ENCODE measurements at regions not wholly inside any gene's neighbourhood (a gene's known extent, or its start where the extent isn't known, plus 50 kb on each side); places are given as distances from the start of the nearest gene placed in this dataset.

DNA sequence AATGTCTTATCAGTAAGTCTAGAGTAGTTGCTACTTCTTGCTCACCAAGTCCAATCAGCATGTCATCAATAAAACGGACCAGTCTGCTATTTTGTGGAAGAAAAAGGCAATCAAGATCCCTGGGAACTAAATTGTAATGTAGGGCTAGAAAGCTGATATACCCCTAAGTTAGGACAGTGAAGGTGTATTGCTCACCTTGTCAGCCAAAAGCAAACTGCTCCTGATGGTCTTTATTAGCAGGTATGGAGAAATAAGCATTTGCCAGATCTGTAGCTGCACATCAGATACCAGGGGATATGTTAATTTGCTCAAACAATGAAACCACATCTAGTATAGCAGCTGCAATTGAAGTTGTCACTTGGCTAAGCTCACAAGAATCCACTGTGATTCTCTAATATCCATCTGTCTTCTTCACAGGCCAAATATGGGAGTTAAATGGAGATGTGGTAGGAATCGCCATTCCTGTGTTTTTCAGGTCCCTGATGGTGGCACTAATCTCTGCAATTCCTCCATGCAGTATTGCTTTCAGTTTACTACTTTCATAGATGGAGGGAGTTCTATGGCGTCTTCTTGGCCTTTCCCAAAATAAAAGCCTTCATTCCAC lies 75.0 kb downstream of the TMEM237 start:
- H3K27me3 ChIP-seq (replicated peaks in 2 of 5; ENCODE audit: control insufficient read depth in 4 of 5, insufficient read depth in 5 of 5, low read length in 4 of 5), result no peaks in the 10 kb centered on the region
- no peaks in the 10 kb centered on the region for H3K36me3 ChIP-seq (ENCODE audit: control insufficient read depth in 4 of 4, insufficient read depth in 4 of 4, low read length in 3 of 4)
- H3K27ac ChIP-seq (ENCODE audit: insufficient read depth in 1 of 2, low read depth in 1 of 2, low read length in 2 of 2, poor library complexity in 1 of 2, severe bottlenecking in 2 of 2), result no peak overlapping the region
- ChIA-PET CTCF (no interaction called here), POLR2A (no interaction called here)
- 100% methylated on average over 2 of the region's 3 CpGs for whole genome bisulfite sequencing (ENCODE audit: insufficient coverage)
- H3K4me3 ChIP-seq (ENCODE audit: control insufficient read depth in 1 of 7, extremely low read depth in 1 of 7, insufficient read depth in 4 of 7, low read depth in 2 of 7, low read length in 6 of 7), result no peak overlapping the region
- no peaks in the 10 kb centered on the region for H3K4me1 ChIP-seq (ENCODE audit: control extremely low read depth in 1 of 4, control insufficient read depth in 4 of 4, insufficient read depth in 4 of 4, low read length in 3 of 4)
- H3K9me3 ChIP-seq (ENCODE audit: control extremely low read depth in 1 of 5, control insufficient read depth in 4 of 5, insufficient read depth in 2 of 5, low read depth in 1 of 5, low read length in 4 of 5), result no peaks in the 10 kb centered on the region
- DNase-seq, result no peak

DNA sequence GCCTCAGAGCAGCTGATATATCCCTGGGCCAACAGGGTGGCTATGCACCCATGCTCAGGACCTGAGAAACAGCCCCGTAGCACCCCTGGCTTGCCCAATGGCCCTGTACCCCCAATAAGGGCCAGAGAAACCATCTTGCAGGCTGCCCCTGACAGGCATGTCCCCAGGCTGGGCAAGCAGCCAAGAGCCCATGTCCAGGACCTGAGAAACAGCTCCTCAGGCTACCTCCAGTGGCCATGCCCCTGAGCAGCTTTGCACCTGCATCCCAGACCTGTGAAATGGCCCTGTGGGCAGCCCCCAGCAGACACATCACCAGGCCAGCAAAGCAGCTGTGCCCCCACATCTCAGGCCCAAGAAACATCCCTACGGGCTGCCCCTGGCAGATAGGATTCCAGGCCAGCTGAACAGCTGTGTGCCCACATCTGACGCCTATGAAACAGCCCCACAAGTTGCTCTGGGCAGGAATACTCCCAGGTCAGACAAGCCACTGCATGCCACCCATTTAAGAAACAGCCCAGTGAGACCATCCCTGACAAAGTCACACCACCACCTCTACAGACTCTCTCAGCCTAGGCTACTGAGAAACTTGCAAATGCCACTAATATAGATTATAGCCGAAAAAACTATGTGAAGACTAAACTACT lies 84.1 kb downstream of the TMEM237 start:
- Histone ChIP-seq H3K4me3 (ENCODE audit: control insufficient read depth in 1 of 7, extremely low read depth in 1 of 7, insufficient read depth in 4 of 7, low read depth in 2 of 7, low read length in 6 of 7) (no peak overlapping the region), H3K36me3 (ENCODE audit: control insufficient read depth in 4 of 4, insufficient read depth in 4 of 4, low read length in 3 of 4) (no peaks in the 10 kb centered on the region), H3K4me1 (ENCODE audit: control extremely low read depth in 1 of 4, control insufficient read depth in 4 of 4, insufficient read depth in 4 of 4, low read length in 3 of 4) (no peaks in the 10 kb centered on the region), H3K9me3 (ENCODE audit: control extremely low read depth in 1 of 5, control insufficient read depth in 4 of 5, insufficient read depth in 2 of 5, low read depth in 1 of 5, low read length in 4 of 5) (no peaks in the 10 kb centered on the region), H3K27me3 (replicated peaks in 2 of 5; ENCODE audit: control insufficient read depth in 4 of 5, insufficient read depth in 5 of 5, low read length in 4 of 5) (no peaks in the 10 kb centered on the region), H3K27ac (ENCODE audit: insufficient read depth in 1 of 2, low read depth in 1 of 2, low read length in 2 of 2, poor library complexity in 1 of 2, severe bottlenecking in 2 of 2) (no peak overlapping the region)
- POLR2A ChIA-PET, result no interaction called here
- no peak for DNase-seq
- 96% methylated on average over 4 of the region's 4 CpGs for WGBS (ENCODE audit: insufficient coverage)
- CTCF ChIA-PET, result no interaction called here

DNA sequence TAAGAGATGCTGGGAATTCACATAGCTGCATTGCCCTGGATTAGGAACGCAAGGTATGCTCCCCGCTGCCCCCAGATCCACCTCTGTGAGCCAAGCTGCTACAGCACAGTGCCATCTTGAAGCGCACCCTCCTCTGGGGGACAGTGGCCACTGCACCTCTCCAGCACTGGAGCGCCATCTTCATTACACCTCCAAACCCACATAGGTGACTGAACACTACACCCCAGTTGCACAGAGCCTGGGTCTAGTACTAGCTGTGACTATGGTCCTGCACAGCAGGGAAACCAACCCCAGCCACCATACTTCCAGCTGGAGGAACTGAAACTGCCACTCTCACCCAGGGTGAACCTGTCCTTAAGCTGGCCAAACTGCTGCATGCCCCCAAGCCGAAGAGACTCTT lies 84.6 kb downstream of the TMEM237 start:
- WGBS (ENCODE audit: insufficient coverage), result 95% methylated on average over 5 of the region's 5 CpGs
- ChIA-PET POLR2A (no interaction called here), CTCF (no interaction called here)
- Histone ChIP-seq H3K4me1 (ENCODE audit: control extremely low read depth in 1 of 4, control insufficient read depth in 4 of 4, insufficient read depth in 4 of 4, low read length in 3 of 4) (no peaks in the 10 kb centered on the region), H3K27me3 (replicated peaks in 2 of 5; ENCODE audit: control insufficient read depth in 4 of 5, insufficient read depth in 5 of 5, low read length in 4 of 5) (no peaks in the 10 kb centered on the region), H3K4me3 (ENCODE audit: control insufficient read depth in 1 of 7, extremely low read depth in 1 of 7, insufficient read depth in 4 of 7, low read depth in 2 of 7, low read length in 6 of 7) (no peak overlapping the region), H3K27ac (ENCODE audit: insufficient read depth in 1 of 2, low read depth in 1 of 2, low read length in 2 of 2, poor library complexity in 1 of 2, severe bottlenecking in 2 of 2) (no peak overlapping the region), H3K36me3 (ENCODE audit: control insufficient read depth in 4 of 4, insufficient read depth in 4 of 4, low read length in 3 of 4) (no peaks in the 10 kb centered on the region), H3K9me3 (ENCODE audit: control extremely low read depth in 1 of 5, control insufficient read depth in 4 of 5, insufficient read depth in 2 of 5, low read depth in 1 of 5, low read length in 4 of 5) (no peaks in the 10 kb centered on the region)
- DNase-seq, result no peak

DNA sequence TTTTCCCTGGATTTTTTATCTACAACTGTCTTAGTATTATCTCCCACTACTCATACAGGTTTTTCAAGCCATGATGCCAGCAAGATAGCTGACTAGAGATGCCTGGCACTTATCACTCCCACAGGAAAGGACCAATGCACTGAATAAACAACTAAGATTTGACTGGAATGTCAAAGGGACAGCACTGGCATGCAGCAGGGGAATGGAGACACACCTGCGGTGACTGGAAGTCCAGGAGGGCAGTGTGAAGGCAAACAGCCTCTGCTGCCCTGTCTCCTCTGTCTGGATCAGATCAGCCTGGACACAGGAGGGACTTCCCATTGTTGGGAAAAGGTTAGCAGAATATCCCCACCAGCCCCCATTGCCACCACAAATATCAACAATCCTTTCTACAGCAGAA lies 85.1 kb downstream of the TMEM237 start:
- 100% methylated on average over 1 of the region's 1 CpG for WGBS (ENCODE audit: insufficient coverage)
- CTCF ChIA-PET, result no interaction called here
- no peak overlapping the region for H3K4me3 ChIP-seq (ENCODE audit: control insufficient read depth in 1 of 7, extremely low read depth in 1 of 7, insufficient read depth in 4 of 7, low read depth in 2 of 7, low read length in 6 of 7)
- no peaks in the 10 kb centered on the region for H3K9me3 ChIP-seq (ENCODE audit: control extremely low read depth in 1 of 5, control insufficient read depth in 4 of 5, insufficient read depth in 2 of 5, low read depth in 1 of 5, low read length in 4 of 5)
- H3K4me1 ChIP-seq (ENCODE audit: control extremely low read depth in 1 of 4, control insufficient read depth in 4 of 4, insufficient read depth in 4 of 4, low read length in 3 of 4), result no peaks in the 10 kb centered on the region
- POLR2A ChIA-PET, result no interaction called here
- DNase-seq, result no peak
- no peaks in the 10 kb centered on the region for H3K27me3 ChIP-seq (replicated peaks in 2 of 5; ENCODE audit: control insufficient read depth in 4 of 5, insufficient read depth in 5 of 5, low read length in 4 of 5)
- no peak overlapping the region for H3K27ac ChIP-seq (ENCODE audit: insufficient read depth in 1 of 2, low read depth in 1 of 2, low read length in 2 of 2, poor library complexity in 1 of 2, severe bottlenecking in 2 of 2)
- no peaks in the 10 kb centered on the region for H3K36me3 ChIP-seq (ENCODE audit: control insufficient read depth in 4 of 4, insufficient read depth in 4 of 4, low read length in 3 of 4)

DNA sequence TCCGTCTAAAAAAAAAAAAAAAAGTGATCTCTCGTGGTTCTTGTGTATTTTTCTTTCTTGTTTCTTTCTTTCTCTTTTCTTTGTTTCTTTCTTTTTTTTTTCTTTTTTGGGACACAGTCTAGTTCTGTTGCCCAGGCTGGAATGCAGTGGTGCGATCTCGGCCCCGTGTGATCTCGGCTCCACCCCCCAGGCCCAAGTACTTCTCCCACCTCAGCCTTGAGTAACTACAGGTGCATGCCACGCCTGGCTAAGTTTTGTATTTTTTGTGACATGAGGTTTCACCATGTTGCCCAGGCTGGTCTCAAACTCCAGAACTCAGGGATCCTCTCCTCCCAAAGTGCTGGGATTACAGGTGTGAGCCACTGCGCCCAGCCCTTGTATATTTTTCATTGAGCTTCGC lies 91.4 kb downstream of the TMEM237 start:
- no peak for DNase-seq
- no peaks in the 10 kb centered on the region for H3K27me3 ChIP-seq (replicated peaks in 2 of 5; ENCODE audit: control insufficient read depth in 4 of 5, insufficient read depth in 5 of 5, low read length in 4 of 5)
- H3K9me3 ChIP-seq (ENCODE audit: control extremely low read depth in 1 of 5, control insufficient read depth in 4 of 5, insufficient read depth in 2 of 5, low read depth in 1 of 5, low read length in 4 of 5), result no peaks in the 10 kb centered on the region
- ChIA-PET CTCF (no interaction called here), POLR2A (no interaction called here)
- no peaks in the 10 kb centered on the region for H3K36me3 ChIP-seq (ENCODE audit: control insufficient read depth in 4 of 4, insufficient read depth in 4 of 4, low read length in 3 of 4)
- H3K4me1 ChIP-seq (ENCODE audit: control extremely low read depth in 1 of 4, control insufficient read depth in 4 of 4, insufficient read depth in 4 of 4, low read length in 3 of 4), result no peaks in the 10 kb centered on the region
- no peak overlapping the region for H3K27ac ChIP-seq (ENCODE audit: insufficient read depth in 1 of 2, low read depth in 1 of 2, low read length in 2 of 2, poor library complexity in 1 of 2, severe bottlenecking in 2 of 2)
- 100% methylated on average over 1 of the region's 9 CpGs for WGBS (ENCODE audit: insufficient coverage)
- no peak overlapping the region for H3K4me3 ChIP-seq (ENCODE audit: control insufficient read depth in 1 of 7, extremely low read depth in 1 of 7, insufficient read depth in 4 of 7, low read depth in 2 of 7, low read length in 6 of 7)

DNA sequence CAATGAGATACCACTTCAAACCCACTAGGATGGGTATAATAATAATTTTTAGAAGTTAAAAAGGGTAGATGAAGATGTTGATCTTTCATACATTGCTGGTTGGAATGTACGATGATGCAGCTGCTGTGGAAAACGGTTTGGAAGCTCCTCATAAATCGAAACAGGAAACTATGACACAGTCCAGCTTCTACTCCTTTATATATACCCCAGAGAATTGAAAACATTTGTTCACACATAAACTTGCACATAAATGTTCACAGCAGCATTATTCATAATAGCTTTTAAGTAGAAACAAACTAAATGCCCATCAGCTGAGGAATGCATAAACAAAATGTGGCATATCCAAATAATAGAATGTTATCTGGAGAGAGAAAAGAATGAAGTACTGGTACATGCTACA lies 95.0 kb downstream of the STRADB start:
- no peaks in the 10 kb centered on the region for H3K36me3 ChIP-seq (ENCODE audit: control insufficient read depth in 4 of 4, insufficient read depth in 4 of 4, low read length in 3 of 4)
- H3K4me3 ChIP-seq (ENCODE audit: control insufficient read depth in 1 of 7, extremely low read depth in 1 of 7, insufficient read depth in 4 of 7, low read depth in 2 of 7, low read length in 6 of 7), result no peak overlapping the region
- POLR2A ChIA-PET, result no interaction called here
- H3K9me3 ChIP-seq (ENCODE audit: control extremely low read depth in 1 of 5, control insufficient read depth in 4 of 5, insufficient read depth in 2 of 5, low read depth in 1 of 5, low read length in 4 of 5), result no peaks in the 10 kb centered on the region
- no peaks in the 10 kb centered on the region for H3K4me1 ChIP-seq (ENCODE audit: control extremely low read depth in 1 of 4, control insufficient read depth in 4 of 4, insufficient read depth in 4 of 4, low read length in 3 of 4)
- no peaks in the 10 kb centered on the region for H3K27me3 ChIP-seq (replicated peaks in 2 of 5; ENCODE audit: control insufficient read depth in 4 of 5, insufficient read depth in 5 of 5, low read length in 4 of 5)
- H3K27ac ChIP-seq (ENCODE audit: insufficient read depth in 1 of 2, low read depth in 1 of 2, low read length in 2 of 2, poor library complexity in 1 of 2, severe bottlenecking in 2 of 2), result no peak overlapping the region
- no peak for DNase-seq
- CTCF ChIA-PET, result interaction anchor here (1.5 kb wide), 1 partner anchor 12 kb away, joined by 3 read pairs; no protein-coding TSS in a partner anchor
- WGBS (ENCODE audit: insufficient coverage), result 85% methylated on average over 3 of the region's 3 CpGs

DNA sequence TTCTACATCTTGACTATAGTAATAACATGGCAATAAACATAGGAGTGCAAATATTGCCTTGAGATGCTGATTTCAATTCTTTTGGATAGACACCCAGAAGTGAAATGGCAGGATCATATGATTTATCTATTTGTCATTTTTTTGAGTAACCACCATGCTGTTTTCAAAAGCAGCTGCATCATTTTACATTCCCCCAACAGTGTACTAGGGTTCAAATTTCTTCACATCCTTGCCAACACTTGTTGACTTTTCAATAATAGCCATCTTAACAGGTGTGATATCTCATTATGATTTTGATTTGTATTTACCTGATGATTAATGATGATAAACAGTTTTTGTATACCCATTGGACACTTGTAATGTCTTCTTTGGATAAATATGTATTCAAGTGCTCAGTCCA lies 90.8 kb downstream of the STRADB start:
- ChIA-PET POLR2A (no interaction called here), CTCF (no interaction called here)
- peaks cover 0 to 3% (median 0%) of the 10 kb centered on the region in 5 experiments for H3K9me3 ChIP-seq (ENCODE audit: control extremely low read depth in 1 of 5, control insufficient read depth in 4 of 5, insufficient read depth in 2 of 5, low read depth in 1 of 5, low read length in 4 of 5)
- no peak overlapping the region for H3K27ac ChIP-seq (ENCODE audit: insufficient read depth in 1 of 2, low read depth in 1 of 2, low read length in 2 of 2, poor library complexity in 1 of 2, severe bottlenecking in 2 of 2)
- H3K36me3 ChIP-seq (ENCODE audit: control insufficient read depth in 4 of 4, insufficient read depth in 4 of 4, low read length in 3 of 4), result no peaks in the 10 kb centered on the region
- no peaks in the 10 kb centered on the region for H3K27me3 ChIP-seq (replicated peaks in 2 of 5; ENCODE audit: control insufficient read depth in 4 of 5, insufficient read depth in 5 of 5, low read length in 4 of 5)
- no peak for DNase-seq
- H3K4me1 ChIP-seq (ENCODE audit: control extremely low read depth in 1 of 4, control insufficient read depth in 4 of 4, insufficient read depth in 4 of 4, low read length in 3 of 4), result no peaks in the 10 kb centered on the region
- H3K4me3 ChIP-seq (ENCODE audit: control insufficient read depth in 1 of 7, extremely low read depth in 1 of 7, insufficient read depth in 4 of 7, low read depth in 2 of 7, low read length in 6 of 7), result no peak overlapping the region
